Liver (tissue), 8 donors: ENCODE measurements at regions not wholly inside any gene's neighbourhood (a gene's known extent, or its start where the extent isn't known, plus 50 kb on each side); places are given as distances from the start of the nearest gene placed in this dataset.

ENCODE experiments used
- DNase-seq: peaks from one replicate; pipeline ENCODE4 v3.0.0-alpha.2; 2017; ENCODE audit warnings: low spot score
- H3K27ac ChIP-seq, 2 donors: one replicate each; pipeline ENCODE4 v1.7.0; 2013; ENCODE audit warnings: inconsistent platforms in 2 of 2, low read length in 2 of 2, control low read depth in 1 of 2, low read depth in 1 of 2, mild to moderate bottlenecking in 1 of 2
- H3K27me3 ChIP-seq, 4 donors: one replicate each; pipeline versions ENCODE4 v1.6.1 to v1.7.0; 2013; ENCODE audit warnings: low read length in 3 of 4, inconsistent platforms in 1 of 4, mild to moderate bottlenecking in 1 of 4, moderate library complexity in 1 of 4; ENCODE audit not compliant: control insufficient read depth in 4 of 4, insufficient read depth in 4 of 4
- H3K36me3 ChIP-seq, 4 donors: one replicate each; pipeline versions ENCODE4 v1.6.1 to v1.7.0; 2013; ENCODE audit warnings: low read length in 3 of 4, mild to moderate bottlenecking in 3 of 4, low read depth in 1 of 4, moderate library complexity in 1 of 4; ENCODE audit not compliant: control insufficient read depth in 4 of 4, insufficient read depth in 3 of 4
- H3K4me1 ChIP-seq, 4 donors: one replicate each; pipeline versions ENCODE4 v1.6.1 to v1.7.0; 2013; ENCODE audit warnings: low read length in 3 of 4, mild to moderate bottlenecking in 3 of 4, moderate library complexity in 1 of 4; ENCODE audit not compliant: control insufficient read depth in 4 of 4, insufficient read depth in 4 of 4
- H3K4me3 ChIP-seq, 3 donors: one replicate each; pipeline versions ENCODE4 v1.6.1 to v1.7.0; 2013; ENCODE audit warnings: low read length in 3 of 3, control low read depth in 1 of 3, low read depth in 1 of 3, mild to moderate bottlenecking in 1 of 3
- H3K9ac ChIP-seq, 2 donors: one replicate each; pipeline ENCODE4 v1.7.0; 2013; ENCODE audit warnings: low read length in 2 of 2, mild to moderate bottlenecking in 2 of 2, moderate library complexity in 2 of 2, control low read depth in 1 of 2, low read depth in 1 of 2
- H3K9me3 ChIP-seq, 4 donors: one replicate each; pipeline versions ENCODE4 v1.6.1 to v1.7.0; 2013; ENCODE audit warnings: low read length in 3 of 4; ENCODE audit not compliant: control insufficient read depth in 4 of 4
- ATF3 ChIP-seq: IDR thresholded peaks from 2 replicates; pipeline ENCODE4 v1.6.1; 2016; ENCODE audit warnings: antibody characterized with exemption
- EGR1 ChIP-seq, 2 donors: IDR thresholded peaks; 2 replicates each; pipeline ENCODE4 v1.6.1; 2016 to 2018; ENCODE audit warnings: antibody characterized with exemption in 2 of 2, low read depth in 2 of 2
- FOXA1 ChIP-seq: IDR thresholded peaks from 2 replicates; pipeline ENCODE4 v1.6.1; 2016; ENCODE audit warnings: antibody characterized with exemption
- FOXA2 ChIP-seq: IDR thresholded peaks from 2 replicates; pipeline ENCODE4 v1.6.1; 2016; ENCODE audit warnings: antibody characterized with exemption
- GABPA ChIP-seq, 2 donors: IDR thresholded peaks in 1 of 2; conservative IDR thresholded peaks in 1 of 2; 2 replicates each; pipeline ENCODE4 v1.6.1; 2016; ENCODE audit warnings: antibody characterized with exemption in 2 of 2, mild to moderate bottlenecking in 1 of 2, moderate library complexity in 1 of 2
- HNF4A ChIP-seq, 2 donors: conservative IDR thresholded peaks; 2 replicates each; pipeline ENCODE4 v1.6.1; 2016; ENCODE audit warnings: antibody characterized with exemption in 2 of 2, mild to moderate bottlenecking in 2 of 2
- HNF4G ChIP-seq: IDR thresholded peaks from 2 replicates; pipeline ENCODE4 v1.6.1; 2016; ENCODE audit warnings: antibody characterized with exemption
- JUND ChIP-seq, 2 donors: IDR thresholded peaks; 2 replicates each; pipeline ENCODE4 v1.6.1; 2016; ENCODE audit warnings: antibody characterized with exemption in 2 of 2
- NR2F2 ChIP-seq: IDR thresholded peaks from 2 replicates; pipeline ENCODE4 v1.6.1; 2016; ENCODE audit warnings: antibody characterized with exemption
- RAD21 ChIP-seq, 2 donors: IDR thresholded peaks; 2 replicates each; pipeline ENCODE4 v1.6.1; 2016; ENCODE audit warnings: antibody characterized with exemption in 2 of 2, mild to moderate bottlenecking in 2 of 2
- REST ChIP-seq: IDR thresholded peaks from 2 replicates; pipeline ENCODE4 v1.6.1; 2016; ENCODE audit warnings: antibody characterized with exemption, mild to moderate bottlenecking
- RXRA ChIP-seq, 2 donors: IDR thresholded peaks; 2 replicates each; pipeline ENCODE4 v1.6.1; 2017 to 2018; ENCODE audit warnings: antibody characterized with exemption in 2 of 2, mild to moderate bottlenecking in 1 of 2
- SP1 ChIP-seq: IDR thresholded peaks from 2 replicates; pipeline ENCODE4 v1.6.1; 2018; ENCODE audit warnings: antibody characterized with exemption, mild to moderate bottlenecking
- YY1 ChIP-seq: IDR thresholded peaks from 2 replicates; pipeline ENCODE4 v1.6.1; 2016; ENCODE audit warnings: antibody characterized with exemption, mild to moderate bottlenecking
- WGBS: extraction: QIAGEN DNeasy Blood & Tissue Kit; methylation state at CpG from one replicate; pipeline ENCODE4 v1.1.7; 2013; 5-methylcytosine and 5-hydroxymethylcytosine counted together
- TF ChIP-seq, protein P1 (sequence below): fragments of 150-350 bp; IDR thresholded peaks from 2 replicates; pipeline ENCODE4 v1.5.1; 2017; ENCODE audit warnings: improper control_type of control experiment, low read depth, low read length; ENCODE audit not compliant: missing input control
- TF ChIP-seq, protein P2 (sequence below): IDR thresholded peaks from 2 replicates; pipeline ENCODE4 v1.6.1; 2016; ENCODE audit warnings: antibody characterized with exemption
- TF ChIP-seq, protein P3 (sequence below): IDR thresholded peaks from 2 replicates; pipeline ENCODE4 v1.6.1; 2016; ENCODE audit warnings: antibody characterized with exemption
- donor health status: healthy.
- donor health status: healthy.
- donor health status: healthy.
- donor health status: healthy.
- donor health status: healthy.

DNA sequence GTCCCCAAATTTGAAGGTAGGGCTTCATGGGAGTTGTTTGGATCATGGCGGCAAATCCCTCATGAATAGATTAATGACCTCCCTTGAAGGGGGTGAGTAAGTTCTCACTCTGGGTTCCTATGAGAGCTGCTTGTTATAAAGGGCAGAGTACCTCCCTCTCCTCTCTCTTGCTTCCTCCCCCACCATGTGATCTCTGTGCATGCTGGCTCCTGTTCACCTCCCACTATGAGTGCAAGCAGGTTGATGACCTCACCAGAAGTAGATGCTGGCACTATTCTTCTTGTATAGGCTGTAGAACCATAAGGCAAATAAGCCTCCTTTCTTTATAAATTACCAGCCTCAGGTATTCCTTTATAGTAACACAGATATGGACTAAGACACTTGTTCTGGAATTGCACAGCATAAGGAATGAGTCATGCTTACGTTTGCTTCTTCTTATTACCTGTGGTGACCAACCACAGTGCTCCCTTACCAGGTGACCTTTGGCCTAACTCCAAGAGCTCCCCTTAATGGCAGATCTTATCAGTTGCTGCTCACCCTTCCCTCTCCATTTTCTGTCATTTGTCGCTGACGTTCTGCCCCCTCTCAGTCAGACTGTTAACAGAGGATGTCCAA, 559.5 kb upstream of the GCFC2 start:
- WGBS: 59% methylated on average over 4 of the region's 4 CpGs
- Histone ChIP-seq H3K9me3 (no peaks in the 10 kb centered on the region), H3K4me1 (no peaks in the 10 kb centered on the region), H3K27me3 (no peaks in the 10 kb centered on the region), H3K36me3 (no peaks in the 10 kb centered on the region), H3K4me3 (no peak overlapping the region), H3K9ac (no peak overlapping the region), H3K27ac (no peak overlapping the region)
- DNase-seq: no peak
- TF ChIP-seq EGR1 (IDR thresholded peaks at IDR 0.05; ENCODE audit: low read depth in 2 of 2) (no peak), SP1 (no peak)

DNA sequence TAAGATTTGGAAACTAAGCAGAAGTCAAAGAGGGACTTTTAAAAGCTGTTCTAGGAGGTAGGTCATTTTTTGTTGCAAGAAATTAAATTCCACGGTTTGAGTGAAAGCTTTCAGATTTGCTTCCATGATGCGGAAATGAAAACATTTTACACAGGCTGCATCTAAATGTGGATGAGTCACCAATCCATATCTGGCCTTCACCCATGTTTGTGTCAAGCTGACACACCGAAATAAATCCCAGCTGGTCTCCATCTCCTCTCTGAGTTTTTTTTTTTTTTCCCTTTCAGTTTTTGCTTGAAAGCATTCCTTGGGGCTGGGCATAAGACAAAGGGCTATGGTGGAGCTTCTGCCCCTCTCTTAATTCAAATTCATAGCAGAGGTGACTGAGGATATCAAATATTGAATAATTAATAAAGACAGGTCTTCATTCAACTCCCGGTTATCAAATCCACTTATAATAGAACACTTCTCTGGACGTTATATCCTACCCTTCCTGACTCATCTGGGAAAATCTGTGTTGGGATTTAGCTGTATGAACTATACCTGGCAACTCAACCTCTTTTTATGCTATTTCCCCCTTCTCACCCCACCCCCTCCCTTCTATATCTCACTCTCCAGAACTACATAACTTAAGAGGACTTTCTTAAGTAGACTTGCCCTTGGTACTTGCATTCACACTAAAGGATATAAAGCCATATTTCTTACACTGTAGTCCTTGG, 558.3 kb upstream of the GCFC2 start:
- DNase-seq: no peak
- Histone ChIP-seq H3K9me3 (no peaks in the 10 kb centered on the region), H3K4me1 (no peaks in the 10 kb centered on the region), H3K4me3 (no peak overlapping the region), H3K27me3 (no peaks in the 10 kb centered on the region), H3K27ac (no peak overlapping the region), H3K36me3 (no peaks in the 10 kb centered on the region), H3K9ac (no peak overlapping the region)
- TF ChIP-seq SP1: no peak
- peak; percentile 27 to 76 for TF ChIP-seq JUND (IDR thresholded peaks at IDR 0.05)
- 65% methylated on average over 5 of the region's 5 CpGs for WGBS

DNA sequence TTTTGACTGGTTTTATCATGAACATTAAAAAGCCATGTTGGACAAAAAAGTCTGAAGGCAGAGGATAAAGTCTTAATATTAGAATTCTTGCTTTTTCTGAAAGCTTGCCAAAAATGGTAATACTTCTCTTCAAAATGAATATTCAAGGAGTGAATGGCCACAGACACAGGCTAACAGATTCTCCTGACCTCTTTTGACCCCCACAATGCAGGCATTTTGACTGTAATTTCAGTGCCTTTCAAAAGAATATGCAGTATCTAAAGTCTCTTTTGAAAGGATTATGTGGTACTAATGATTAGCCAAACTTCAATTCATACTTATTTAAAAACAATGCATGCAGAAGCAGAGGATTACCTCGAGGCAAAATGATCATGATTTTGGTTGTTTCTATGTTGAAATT, 557.8 kb upstream of the GCFC2 start:
- Histone ChIP-seq H3K27ac (no peak overlapping the region), H3K4me3 (no peak overlapping the region), H3K9ac (no peak overlapping the region), H3K36me3 (no peaks in the 10 kb centered on the region), H3K9me3 (no peaks in the 10 kb centered on the region), H3K27me3 (no peaks in the 10 kb centered on the region), H3K4me1 (no peaks in the 10 kb centered on the region)
- 20% methylated on average over 1 of the region's 1 CpG for WGBS
- DNase-seq: no peak
- TF ChIP-seq NR2F2: no peak
- TF ChIP-seq FOXA2: no peak
- no peak for TF ChIP-seq SP1
- no peak for TF ChIP-seq HNF4G
- no peak for TF ChIP-seq RAD21 (IDR thresholded peaks at IDR 0.05)
- no peak for TF ChIP-seq RXRA (IDR thresholded peaks at IDR 0.05)
- TF ChIP-seq, protein P1, sequence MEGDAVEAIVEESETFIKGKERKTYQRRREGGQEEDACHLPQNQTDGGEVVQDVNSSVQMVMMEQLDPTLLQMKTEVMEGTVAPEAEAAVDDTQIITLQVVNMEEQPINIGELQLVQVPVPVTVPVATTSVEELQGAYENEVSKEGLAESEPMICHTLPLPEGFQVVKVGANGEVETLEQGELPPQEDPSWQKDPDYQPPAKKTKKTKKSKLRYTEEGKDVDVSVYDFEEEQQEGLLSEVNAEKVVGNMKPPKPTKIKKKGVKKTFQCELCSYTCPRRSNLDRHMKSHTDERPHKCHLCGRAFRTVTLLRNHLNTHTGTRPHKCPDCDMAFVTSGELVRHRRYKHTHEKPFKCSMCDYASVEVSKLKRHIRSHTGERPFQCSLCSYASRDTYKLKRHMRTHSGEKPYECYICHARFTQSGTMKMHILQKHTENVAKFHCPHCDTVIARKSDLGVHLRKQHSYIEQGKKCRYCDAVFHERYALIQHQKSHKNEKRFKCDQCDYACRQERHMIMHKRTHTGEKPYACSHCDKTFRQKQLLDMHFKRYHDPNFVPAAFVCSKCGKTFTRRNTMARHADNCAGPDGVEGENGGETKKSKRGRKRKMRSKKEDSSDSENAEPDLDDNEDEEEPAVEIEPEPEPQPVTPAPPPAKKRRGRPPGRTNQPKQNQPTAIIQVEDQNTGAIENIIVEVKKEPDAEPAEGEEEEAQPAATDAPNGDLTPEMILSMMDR: no peak
- TF ChIP-seq FOXA1: no peak
- no peak for TF ChIP-seq EGR1 (IDR thresholded peaks at IDR 0.05; ENCODE audit: low read depth in 2 of 2)
- no peak for TF ChIP-seq REST
- TF ChIP-seq, protein P2, sequence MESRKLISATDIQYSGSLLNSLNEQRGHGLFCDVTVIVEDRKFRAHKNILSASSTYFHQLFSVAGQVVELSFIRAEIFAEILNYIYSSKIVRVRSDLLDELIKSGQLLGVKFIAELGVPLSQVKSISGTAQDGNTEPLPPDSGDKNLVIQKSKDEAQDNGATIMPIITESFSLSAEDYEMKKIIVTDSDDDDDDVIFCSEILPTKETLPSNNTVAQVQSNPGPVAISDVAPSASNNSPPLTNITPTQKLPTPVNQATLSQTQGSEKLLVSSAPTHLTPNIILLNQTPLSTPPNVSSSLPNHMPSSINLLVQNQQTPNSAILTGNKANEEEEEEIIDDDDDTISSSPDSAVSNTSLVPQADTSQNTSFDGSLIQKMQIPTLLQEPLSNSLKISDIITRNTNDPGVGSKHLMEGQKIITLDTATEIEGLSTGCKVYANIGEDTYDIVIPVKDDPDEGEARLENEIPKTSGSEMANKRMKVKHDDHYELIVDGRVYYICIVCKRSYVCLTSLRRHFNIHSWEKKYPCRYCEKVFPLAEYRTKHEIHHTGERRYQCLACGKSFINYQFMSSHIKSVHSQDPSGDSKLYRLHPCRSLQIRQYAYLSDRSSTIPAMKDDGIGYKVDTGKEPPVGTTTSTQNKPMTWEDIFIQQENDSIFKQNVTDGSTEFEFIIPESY: no peak
- no peak for TF ChIP-seq HNF4A (conservative IDR thresholded peaks at IDR 0.05)
- TF ChIP-seq, protein P3, sequence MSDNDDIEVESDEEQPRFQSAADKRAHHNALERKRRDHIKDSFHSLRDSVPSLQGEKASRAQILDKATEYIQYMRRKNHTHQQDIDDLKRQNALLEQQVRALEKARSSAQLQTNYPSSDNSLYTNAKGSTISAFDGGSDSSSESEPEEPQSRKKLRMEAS: no peak
- TF ChIP-seq GABPA (IDR thresholded peaks at IDR 0.05 in 1 of 2, conservative IDR thresholded peaks at IDR 0.05 in 1 of 2): no peak
- no peak for TF ChIP-seq YY1
- TF ChIP-seq ATF3: no peak
